Immature natural killer cell (primary cell): ENCODE measurements at regions not wholly inside any gene's neighbourhood (a gene's known extent, or its start where the extent isn't known, plus 50 kb on each side); places are given as distances from the start of the nearest gene placed in this dataset.
A peak's percentile ranks its signal among the peaks of the same experiment; 100 is the strongest.

ENCODE experiments used
- DNase-seq, 3 donors: peaks; one replicate each; pipeline ENCODE4 v3.0.0; 2022; ENCODE audit warnings: mixed read lengths in 1 of 3
- H3K27ac Mint-ChIP-seq, 6 donors: one replicate each; pipeline ENCODE4 v1.8.0; 2020; ENCODE audit warnings: mixed read lengths in 6 of 6, mild to moderate bottlenecking in 5 of 6, inconsistent platforms in 4 of 6, moderate library complexity in 3 of 6
- H3K27me3 Mint-ChIP-seq, 3 donors: one replicate each; pipeline ENCODE4 v1.8.0; 2020 to 2021; ENCODE audit warnings: low read depth in 3 of 3, mild to moderate bottlenecking in 3 of 3, mixed read lengths in 3 of 3, moderate library complexity in 3 of 3, inconsistent platforms in 1 of 3
- H3K36me3 Mint-ChIP-seq, 3 donors: one replicate each; pipeline ENCODE4 v1.8.0; 2020; ENCODE audit warnings: mixed read lengths in 3 of 3, inconsistent platforms in 2 of 3, mild to moderate bottlenecking in 2 of 3
- H3K4me1 Mint-ChIP-seq, 2 donors: one replicate each; pipeline ENCODE4 v1.8.0; 2020; ENCODE audit warnings: inconsistent platforms in 2 of 2, mild to moderate bottlenecking in 2 of 2, mixed read lengths in 2 of 2, moderate library complexity in 1 of 2
- H3K4me3 Mint-ChIP-seq, 5 donors: one replicate each; pipeline ENCODE4 v1.8.0; 2020; ENCODE audit warnings: mild to moderate bottlenecking in 5 of 5, mixed read lengths in 5 of 5, inconsistent platforms in 3 of 5, moderate library complexity in 3 of 5
- H3K9me3 Mint-ChIP-seq, 6 donors: one replicate each; pipeline ENCODE4 v1.8.0; 2020; ENCODE audit warnings: mild to moderate bottlenecking in 6 of 6, mixed read lengths in 6 of 6, inconsistent platforms in 4 of 6, moderate library complexity in 3 of 6

DNA sequence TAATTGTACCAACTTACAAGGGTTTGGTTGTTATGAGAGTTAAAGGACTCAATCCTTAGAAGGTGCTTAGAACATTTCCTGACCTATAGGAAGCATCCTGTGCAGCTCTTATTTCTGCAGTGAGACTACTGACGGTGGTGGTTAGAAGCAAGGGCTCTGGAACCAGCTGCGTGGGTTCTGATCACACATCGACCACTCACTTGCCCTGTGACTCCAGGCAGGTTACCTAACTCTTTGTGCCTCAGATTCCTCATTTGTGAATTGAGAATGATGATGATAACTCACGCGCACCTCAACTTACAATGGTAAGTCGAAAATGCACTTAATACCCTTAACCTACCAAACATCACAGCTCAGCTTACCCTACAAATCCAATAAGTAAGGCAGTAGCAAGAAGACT, 80.7 kb upstream of the SPATA12 start:
- no peaks in the 10 kb centered on the region for H3K36me3 Mint-ChIP-seq

DNA sequence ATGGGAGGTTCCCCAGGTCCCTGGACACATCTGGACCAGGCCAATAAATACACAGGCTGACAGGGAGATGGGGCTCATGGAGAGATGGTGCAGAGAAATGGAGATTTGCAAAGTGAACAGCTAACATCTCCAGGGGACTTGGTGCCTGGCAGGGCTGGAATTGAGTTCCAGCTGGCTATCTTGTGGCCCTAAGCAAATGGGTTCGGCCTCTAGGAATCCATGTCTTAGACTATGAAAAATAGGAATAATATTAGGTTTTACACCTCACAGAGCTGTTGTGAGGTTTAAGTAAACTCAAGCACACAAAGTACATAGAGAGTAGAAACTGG, 82.9 kb upstream of the SPATA12 start:
- DNase-seq, result no peak
- Mint-ChIP-seq H3K9me3 (no peaks in the 10 kb centered on the region), H3K4me3 (no peak overlapping the region), H3K36me3 (no peaks in the 10 kb centered on the region), H3K4me1 (no peaks in the 10 kb centered on the region), H3K27ac (no peak overlapping the region), H3K27me3 (peaks cover 0 to 4% (median 0%) of the 10 kb centered on the region in 3 donors)

More for the DNA sequence above, 80.7 kb upstream of the SPATA12 start:
- Mint-ChIP-seq H3K4me3 (no peak overlapping the region), H3K9me3 (no peaks in the 10 kb centered on the region), H3K4me1 (no peaks in the 10 kb centered on the region), H3K27ac (no peak overlapping the region), H3K27me3 (peaks cover 0 to 2% (median 0%) of the 10 kb centered on the region in 3 donors)
- DNase-seq, result no peak

DNA sequence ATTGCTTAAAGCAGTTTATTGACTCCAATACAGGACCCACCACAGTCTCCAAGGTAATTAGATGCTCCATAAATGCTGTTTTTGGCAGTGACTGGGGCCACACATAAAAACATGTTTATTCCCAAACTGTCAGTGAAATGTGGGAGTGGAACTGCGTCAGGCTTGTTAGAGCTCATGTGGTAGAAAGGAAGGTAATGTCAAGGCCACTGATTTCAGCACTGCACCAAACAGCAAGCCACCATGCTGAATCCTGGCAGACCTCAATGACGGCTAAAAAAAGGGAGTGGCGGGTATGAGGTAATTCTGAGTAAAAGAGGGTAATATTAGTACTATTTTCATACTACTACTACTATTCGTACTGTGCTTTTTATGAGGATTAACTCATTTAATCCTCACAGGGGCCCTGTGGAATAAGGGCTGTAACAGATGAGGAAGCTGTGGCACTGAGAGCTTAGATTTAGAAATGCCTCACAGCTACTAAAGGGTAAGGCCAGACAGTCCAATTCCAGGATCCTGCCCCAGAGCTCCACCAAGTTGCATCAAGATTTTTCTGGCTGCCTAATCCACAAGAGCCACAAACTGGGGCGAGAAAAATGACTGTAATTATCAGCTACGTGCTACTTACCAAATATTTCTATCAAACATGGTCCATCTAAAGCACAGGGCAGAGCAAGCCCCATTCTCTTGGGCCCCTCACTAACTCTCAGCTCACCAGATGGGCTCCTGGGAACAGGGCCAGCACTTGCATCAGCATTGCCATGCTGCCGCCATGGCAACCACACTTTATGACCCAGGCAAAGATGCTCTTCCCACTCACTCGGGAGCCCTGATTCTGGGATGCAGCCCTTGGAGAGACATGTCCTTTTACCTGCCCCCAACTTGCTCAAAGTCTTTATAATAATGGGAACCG, 83.6 kb upstream of the SPATA12 start:
- Mint-ChIP-seq H3K27ac (no peak overlapping the region), H3K27me3 (peaks cover 0 to 4% (median 0%) of the 10 kb centered on the region in 3 donors), H3K4me1 (no peaks in the 10 kb centered on the region), H3K36me3 (no peaks in the 10 kb centered on the region), H3K9me3 (no peaks in the 10 kb centered on the region), H3K4me3 (no peak overlapping the region)
- DNase-seq, result no peak

DNA sequence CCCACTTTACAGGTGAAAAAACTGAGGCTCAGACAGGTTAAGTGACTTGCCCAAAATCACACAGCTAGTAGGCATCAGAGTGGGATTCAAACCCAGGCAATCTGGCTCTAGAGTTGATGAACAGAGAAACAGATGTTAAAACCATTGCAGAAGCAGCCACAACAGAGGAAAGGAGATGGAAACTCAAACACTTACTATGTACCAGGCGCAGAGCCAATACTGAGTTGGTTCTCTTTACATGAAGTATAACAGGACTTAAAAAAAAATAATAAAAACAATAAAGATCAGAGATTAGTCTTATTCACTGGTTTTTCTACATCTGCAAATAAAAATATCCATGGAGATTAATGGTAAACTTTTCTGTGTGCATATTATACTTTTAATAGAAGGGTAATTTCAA, 84.9 kb upstream of the SPATA12 start:
- Mint-ChIP-seq H3K9me3 (no peaks in the 10 kb centered on the region), H3K4me3 (no peak overlapping the region), H3K4me1 (no peaks in the 10 kb centered on the region), H3K27me3 (peaks cover 0 to 4% (median 0%) of the 10 kb centered on the region in 3 donors), H3K27ac (peak overlapping the region in 1 of 6 donors; percentile 14), H3K36me3 (no peaks in the 10 kb centered on the region)
- DNase-seq, result no peak

DNA sequence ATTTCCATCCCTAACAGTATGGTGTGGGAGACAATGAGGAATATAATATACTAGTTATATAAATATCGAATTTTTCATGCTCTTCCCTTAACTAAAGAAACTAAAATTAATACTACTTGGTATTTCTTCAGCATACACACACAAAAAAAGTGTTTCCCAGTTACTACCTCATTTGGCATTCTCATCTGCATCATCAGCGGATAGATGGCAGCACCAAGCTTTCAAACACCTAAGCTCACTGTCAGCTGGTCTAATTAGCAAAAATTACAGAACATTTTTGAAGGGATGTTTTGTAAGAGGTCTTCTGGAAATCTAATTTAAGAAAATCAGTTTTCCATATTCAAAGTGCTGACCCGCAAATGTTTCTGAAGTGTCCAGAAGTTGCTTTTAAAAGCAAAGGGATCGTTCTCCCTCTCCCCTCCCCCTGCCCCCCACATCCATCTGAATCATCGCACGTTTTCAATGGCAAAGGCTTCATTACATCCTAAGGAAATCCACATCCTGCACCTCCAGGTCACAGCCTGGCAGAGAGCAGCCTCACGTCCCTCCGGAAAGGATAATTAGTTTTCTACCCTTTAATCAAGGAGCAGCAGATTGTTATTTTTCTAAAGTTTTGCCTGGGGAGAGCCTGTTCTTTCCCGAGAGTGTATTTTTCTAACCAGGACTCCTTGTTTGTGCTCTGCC, 86.1 kb upstream of the SPATA12 start:
- no peaks in the 10 kb centered on the region for H3K4me1 Mint-ChIP-seq
- peaks cover 0 to 4% (median 3%) of the 10 kb centered on the region in 3 donors for H3K27me3 Mint-ChIP-seq
- no peaks in the 10 kb centered on the region for H3K9me3 Mint-ChIP-seq
- H3K27ac Mint-ChIP-seq, result no peak overlapping the region
- no peak for DNase-seq
- no peak overlapping the region for H3K4me3 Mint-ChIP-seq
- H3K36me3 Mint-ChIP-seq, result no peaks in the 10 kb centered on the region

DNA sequence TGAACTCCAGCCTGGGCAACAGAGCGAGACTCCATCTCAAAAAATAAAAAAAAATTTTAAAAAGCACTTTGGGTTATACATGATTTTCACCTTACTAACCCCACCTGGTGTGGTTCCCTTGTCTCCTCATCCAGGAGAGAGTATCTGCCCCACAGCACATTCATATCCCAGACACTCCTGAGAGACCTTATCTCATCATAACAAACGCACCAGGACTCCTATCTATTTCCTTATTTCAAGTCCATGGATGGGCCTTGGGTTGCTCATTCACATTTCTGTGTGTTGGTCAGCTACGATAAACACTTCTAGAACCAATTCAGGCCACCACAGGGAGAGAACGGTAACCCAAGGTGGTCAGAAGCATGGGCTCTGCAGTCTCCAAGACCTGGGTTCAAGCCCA, 88.6 kb upstream of the SPATA12 start:
- no peaks in the 10 kb centered on the region for H3K9me3 Mint-ChIP-seq
- no peak overlapping the region for H3K27ac Mint-ChIP-seq
- no peak overlapping the region for H3K4me3 Mint-ChIP-seq
- H3K27me3 Mint-ChIP-seq, result peaks cover 0 to 3% (median 2%) of the 10 kb centered on the region in 3 donors
- H3K36me3 Mint-ChIP-seq, result no peaks in the 10 kb centered on the region
- no peaks in the 10 kb centered on the region for H3K4me1 Mint-ChIP-seq
- no peak for DNase-seq

DNA sequence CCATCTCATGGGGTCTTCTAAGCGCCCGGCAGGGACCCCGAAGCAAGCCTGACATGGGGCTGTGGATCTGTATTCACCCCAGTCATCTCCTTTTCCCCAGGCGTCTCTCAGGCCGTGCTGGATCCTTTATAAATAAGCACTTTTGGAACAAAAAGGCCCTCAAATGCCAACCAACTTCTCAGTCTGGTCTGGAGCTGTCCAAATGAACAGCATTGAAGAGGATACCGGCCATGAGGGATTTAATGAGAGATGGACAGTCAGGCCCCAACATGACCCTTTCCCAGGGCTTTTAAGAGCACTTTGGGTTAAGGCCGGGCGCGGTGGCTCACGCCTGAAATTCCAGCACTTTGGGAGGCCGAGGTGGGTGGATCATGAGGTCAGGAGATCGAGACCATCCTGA, 89.2 kb upstream of the SPATA12 start:
- no peak overlapping the region for H3K4me3 Mint-ChIP-seq
- H3K4me1 Mint-ChIP-seq, result no peaks in the 10 kb centered on the region
- no peak for DNase-seq
- no peak overlapping the region for H3K27ac Mint-ChIP-seq
- peaks cover 0 to 3% (median 2%) of the 10 kb centered on the region in 3 donors for H3K27me3 Mint-ChIP-seq
- H3K36me3 Mint-ChIP-seq, result no peaks in the 10 kb centered on the region
- H3K9me3 Mint-ChIP-seq, result no peaks in the 10 kb centered on the region

DNA sequence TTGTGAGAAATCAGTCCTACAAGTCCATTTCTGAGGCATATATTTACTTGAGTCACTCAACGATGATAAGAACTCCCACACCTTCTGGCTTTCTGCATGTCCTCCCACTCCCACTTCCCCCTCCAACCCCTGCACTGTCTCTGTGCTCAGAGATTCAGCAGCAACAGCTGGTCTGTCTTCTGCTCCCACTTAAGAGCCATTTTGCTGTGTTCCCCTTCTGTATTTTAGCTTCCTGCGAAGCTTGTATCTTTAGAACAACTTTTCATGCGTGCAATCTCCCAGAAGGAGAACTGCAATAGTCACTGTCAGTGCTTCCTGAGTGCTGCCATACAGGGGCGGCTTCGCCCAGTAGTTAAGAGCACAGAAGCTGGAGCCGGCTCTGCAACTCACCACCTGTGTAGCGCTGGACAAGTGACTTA, 90.0 kb upstream of the SPATA12 start:
- no peaks in the 10 kb centered on the region for H3K9me3 Mint-ChIP-seq
- H3K27me3 Mint-ChIP-seq, result peaks cover 0 to 3% (median 3%) of the 10 kb centered on the region in 3 donors
- no peaks in the 10 kb centered on the region for H3K4me1 Mint-ChIP-seq
- no peaks in the 10 kb centered on the region for H3K36me3 Mint-ChIP-seq
- H3K4me3 Mint-ChIP-seq, result no peak overlapping the region
- DNase-seq, result no peak
- no peak overlapping the region for H3K27ac Mint-ChIP-seq

DNA sequence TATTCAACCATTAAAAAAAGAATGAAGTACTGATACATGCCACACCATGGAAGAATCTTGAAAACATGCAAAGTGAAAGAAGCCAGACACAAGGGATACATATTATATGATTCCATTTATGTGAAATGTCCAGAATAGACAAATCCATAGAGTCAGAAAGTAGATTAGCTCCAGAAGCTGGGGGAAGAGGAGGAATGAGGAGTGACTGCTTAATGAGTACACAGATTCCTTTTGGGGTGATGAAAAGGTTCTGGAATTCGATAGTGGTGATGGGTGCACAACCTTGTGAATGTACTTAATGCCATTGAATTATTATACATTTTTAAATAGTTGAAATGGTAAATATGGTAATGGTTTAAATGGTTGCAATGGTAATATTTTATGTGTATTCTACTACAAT, 90.6 kb upstream of the SPATA12 start:
- Mint-ChIP-seq H3K27ac (no peak overlapping the region), H3K4me1 (no peaks in the 10 kb centered on the region), H3K27me3 (peaks cover 0 to 3% (median 3%) of the 10 kb centered on the region in 3 donors), H3K4me3 (no peak overlapping the region), H3K9me3 (peaks cover 0 to 2% (median 0%) of the 10 kb centered on the region in 6 donors), H3K36me3 (no peaks in the 10 kb centered on the region)
- DNase-seq, result no peak

DNA sequence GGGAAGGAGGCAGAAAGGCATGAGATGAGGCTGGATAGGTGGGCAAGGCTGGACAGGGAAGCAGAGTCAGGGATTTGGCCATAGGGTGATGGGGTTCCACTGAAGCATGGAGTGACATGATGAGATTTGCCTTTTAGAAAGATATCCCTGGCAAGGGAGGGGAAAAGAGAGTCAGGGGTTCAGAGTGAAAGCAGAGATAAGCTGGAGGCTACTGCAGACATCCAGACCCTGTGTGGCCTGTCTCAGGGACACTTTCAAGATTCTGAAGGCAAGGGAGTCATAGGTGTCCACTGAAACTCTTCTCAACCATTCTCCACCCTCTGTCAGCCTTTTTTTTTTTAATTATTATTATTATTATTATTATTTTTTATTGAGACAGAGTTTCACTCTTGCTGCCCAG, 94.0 kb upstream of the SPATA12 start:
- Mint-ChIP-seq H3K27me3 (peaks cover 0 to 4% (median 2%) of the 10 kb centered on the region in 3 donors), H3K36me3 (no peaks in the 10 kb centered on the region)

DNA sequence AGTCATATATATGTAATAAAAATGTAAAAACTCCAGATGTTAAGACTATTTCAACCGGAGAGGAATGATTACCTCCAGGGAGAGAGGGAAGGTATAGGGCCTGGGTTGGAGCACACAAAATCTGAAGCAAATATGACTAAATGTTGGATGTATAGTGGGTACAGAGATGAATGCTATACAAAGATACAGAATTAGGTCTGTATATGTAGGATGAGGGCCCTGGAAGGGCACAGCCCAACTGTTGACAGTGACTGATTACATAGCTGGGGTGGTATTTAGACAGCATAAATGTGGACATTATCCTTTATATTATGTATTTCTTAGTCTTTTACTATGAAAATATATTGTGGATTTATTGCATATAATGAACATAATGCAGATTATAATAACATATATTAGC, 94.4 kb upstream of the SPATA12 start:
- no peaks in the 10 kb centered on the region for H3K4me1 Mint-ChIP-seq

More for the DNA sequence above, 94.0 kb upstream of the SPATA12 start:
- no peak for DNase-seq
- no peak overlapping the region for H3K27ac Mint-ChIP-seq
- H3K9me3 Mint-ChIP-seq, result peaks cover 0 to 2% (median 0%) of the 10 kb centered on the region in 6 donors
- H3K4me1 Mint-ChIP-seq, result no peaks in the 10 kb centered on the region
- no peak overlapping the region for H3K4me3 Mint-ChIP-seq

DNA sequence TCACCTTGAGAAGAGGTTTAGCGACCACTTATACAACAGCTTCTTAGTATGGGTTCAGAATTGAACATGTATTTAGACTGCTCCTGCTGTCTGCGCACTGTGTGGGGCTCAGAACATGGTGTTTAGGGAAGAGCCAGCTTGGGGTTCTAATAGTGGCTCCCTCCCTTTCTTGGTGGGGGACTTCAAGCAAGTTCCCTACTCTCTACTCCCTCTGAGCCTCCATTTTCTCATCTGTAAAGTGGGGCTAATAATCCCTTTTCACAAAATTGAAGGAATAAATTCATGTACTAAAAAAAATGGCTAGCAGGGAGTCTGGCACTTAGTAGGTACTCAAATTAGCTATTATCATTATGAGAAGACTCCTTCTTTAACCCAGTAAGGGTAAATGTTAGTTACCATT, 97.5 kb upstream of the SPATA12 start:
- DNase-seq, result no peak
- no peaks in the 10 kb centered on the region for H3K4me1 Mint-ChIP-seq

More for the DNA sequence above, 94.4 kb upstream of the SPATA12 start:
- Mint-ChIP-seq H3K9me3 (peaks cover 0 to 2% (median 0%) of the 10 kb centered on the region in 6 donors), H3K27me3 (peaks cover 0 to 4% (median 2%) of the 10 kb centered on the region in 3 donors), H3K27ac (no peak overlapping the region), H3K4me3 (no peak overlapping the region), H3K36me3 (no peaks in the 10 kb centered on the region)
- no peak for DNase-seq

DNA sequence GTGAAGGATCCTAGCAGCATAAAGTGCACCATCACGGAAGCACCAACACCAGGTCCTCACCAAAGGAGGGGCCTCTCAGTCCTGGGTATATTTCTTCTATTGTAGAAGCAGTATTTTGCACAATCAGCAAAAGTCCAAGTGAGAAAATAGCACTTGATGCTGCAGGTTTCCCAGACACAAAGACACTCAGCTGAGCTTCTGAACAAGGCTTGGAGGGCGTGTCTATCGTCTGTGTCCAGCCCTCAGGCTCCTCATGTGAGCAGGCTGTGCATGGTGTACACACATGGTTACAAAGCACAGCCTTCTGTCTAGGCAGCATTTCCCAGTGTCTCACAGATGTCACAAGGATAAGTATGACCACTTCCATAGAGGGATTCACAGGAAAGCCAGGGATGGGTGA, 98.3 kb upstream of the SPATA12 start:
- no peak overlapping the region for H3K27ac Mint-ChIP-seq
- H3K4me3 Mint-ChIP-seq, result no peak overlapping the region
- DNase-seq, result no peak
- peaks cover 0 to 3% (median 1%) of the 10 kb centered on the region in 3 donors for H3K27me3 Mint-ChIP-seq
- no peaks in the 10 kb centered on the region for H3K36me3 Mint-ChIP-seq
- H3K4me1 Mint-ChIP-seq, result no peaks in the 10 kb centered on the region
- H3K9me3 Mint-ChIP-seq, result peaks cover 0 to 2% (median 0%) of the 10 kb centered on the region in 6 donors

More for the DNA sequence above, 97.5 kb upstream of the SPATA12 start:
- Mint-ChIP-seq H3K27ac (no peak overlapping the region), H3K27me3 (peaks cover 0 to 3% (median 1%) of the 10 kb centered on the region in 3 donors), H3K36me3 (no peaks in the 10 kb centered on the region), H3K4me3 (no peak overlapping the region), H3K9me3 (peaks cover 0 to 2% (median 0%) of the 10 kb centered on the region in 6 donors)

DNA sequence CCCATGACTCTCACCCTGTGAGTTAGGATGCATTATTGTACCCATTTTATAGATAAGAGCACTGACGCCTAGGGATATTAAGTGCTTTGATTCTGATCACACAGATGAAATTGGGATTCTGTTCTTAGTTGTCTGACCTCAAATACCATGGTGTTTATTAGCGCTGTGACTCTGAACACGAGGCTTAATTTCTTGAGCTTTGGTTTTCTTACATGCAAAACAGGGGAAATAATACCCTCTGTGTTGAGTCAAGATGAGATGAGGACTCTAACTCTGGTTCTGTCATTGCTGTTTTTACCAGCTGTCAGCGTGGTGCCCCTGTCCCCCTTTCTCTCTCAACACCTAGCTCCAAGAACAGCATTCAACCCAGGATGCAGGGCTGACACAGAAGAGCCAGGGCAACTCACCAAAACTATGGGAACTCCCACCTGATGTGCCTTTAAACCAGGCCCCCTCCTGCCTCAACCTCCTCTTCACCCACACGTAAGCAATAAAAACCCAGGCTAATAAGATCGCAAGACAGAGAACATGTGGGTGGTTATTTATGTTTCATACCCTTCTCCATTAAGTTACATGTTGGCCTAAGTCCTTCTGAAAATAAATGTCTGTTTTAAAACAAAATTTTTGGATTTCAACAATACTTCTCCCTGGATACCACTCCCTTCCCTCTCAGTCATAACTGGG, 100.1 kb upstream of the SPATA12 start:
- Mint-ChIP-seq H3K36me3 (no peaks in the 10 kb centered on the region), H3K4me1 (no peaks in the 10 kb centered on the region), H3K9me3 (peaks cover 0 to 1% (median 0%) of the 10 kb centered on the region in 6 donors), H3K27ac (no peak overlapping the region), H3K4me3 (no peak overlapping the region), H3K27me3 (peaks cover 0 to 2% (median 1%) of the 10 kb centered on the region in 3 donors)
- DNase-seq, result no peak
